ENCODE measurements at regions not wholly inside any gene's neighbourhood (a gene's known extent, or its start where the extent isn't known, plus 50 kb on each side); places are given as distances from the start of the nearest gene placed in this dataset.
"Not testable (repeated sequence)": the region's sequence is repeated elsewhere in the genome, so short reads cannot be mapped to it uniquely, and the experiment has no call there.

DNA sequence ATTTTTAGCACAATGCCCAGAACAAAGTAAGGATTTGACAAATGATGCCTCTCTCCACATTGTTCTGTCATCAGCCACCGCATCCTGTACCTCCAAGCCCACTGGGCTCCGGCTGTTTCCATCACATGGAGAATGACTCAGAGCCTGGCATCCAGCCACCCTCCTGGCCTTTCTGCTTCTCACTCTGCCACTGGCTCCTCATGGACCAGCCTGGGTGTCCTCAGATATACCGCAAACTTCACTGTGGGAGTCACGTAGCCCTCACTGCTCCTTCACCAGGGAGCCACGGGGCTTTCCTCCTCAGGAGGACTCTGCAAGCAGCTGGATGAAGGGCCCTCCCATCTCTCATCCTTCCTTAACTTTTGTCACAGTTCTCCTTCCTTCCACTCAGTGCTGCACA lies 943.0 kb downstream of the TUBA3C start:
- not testable (repeated sequence) for DNase-seq

DNA sequence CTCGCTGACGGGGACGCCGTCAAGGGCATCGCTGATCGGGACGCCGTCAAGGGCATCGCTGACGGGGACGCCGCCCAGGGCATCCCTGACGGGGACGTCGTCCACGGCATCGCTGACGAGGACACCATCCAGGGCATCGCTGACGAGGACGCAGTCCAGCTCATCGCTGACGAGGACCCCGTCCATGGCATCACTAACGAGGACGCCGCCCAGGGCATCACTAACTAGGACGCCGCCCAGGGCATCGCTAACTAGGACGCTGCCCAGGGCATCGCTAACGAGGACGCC lies 945.2 kb downstream of the TUBA3C start:
- DNase-seq = no peak

GRCh38 chr13:18235756-18236527 lies 945.7 kb downstream of the TUBA3C start:
- DNase-seq = no peak

- no peak for DNase-seq
These were observed 946.5 kb downstream of the TUBA3C start for GRCh38 chr13:18235172-18235571.

GRCh38 chr13:18234451-18234850 lies 947.2 kb downstream of the TUBA3C start:
- not testable (repeated sequence) for DNase-seq

- no peak for DNase-seq
These were observed 947.8 kb downstream of the TUBA3C start for GRCh38 chr13:18233783-18234299.

DNA sequence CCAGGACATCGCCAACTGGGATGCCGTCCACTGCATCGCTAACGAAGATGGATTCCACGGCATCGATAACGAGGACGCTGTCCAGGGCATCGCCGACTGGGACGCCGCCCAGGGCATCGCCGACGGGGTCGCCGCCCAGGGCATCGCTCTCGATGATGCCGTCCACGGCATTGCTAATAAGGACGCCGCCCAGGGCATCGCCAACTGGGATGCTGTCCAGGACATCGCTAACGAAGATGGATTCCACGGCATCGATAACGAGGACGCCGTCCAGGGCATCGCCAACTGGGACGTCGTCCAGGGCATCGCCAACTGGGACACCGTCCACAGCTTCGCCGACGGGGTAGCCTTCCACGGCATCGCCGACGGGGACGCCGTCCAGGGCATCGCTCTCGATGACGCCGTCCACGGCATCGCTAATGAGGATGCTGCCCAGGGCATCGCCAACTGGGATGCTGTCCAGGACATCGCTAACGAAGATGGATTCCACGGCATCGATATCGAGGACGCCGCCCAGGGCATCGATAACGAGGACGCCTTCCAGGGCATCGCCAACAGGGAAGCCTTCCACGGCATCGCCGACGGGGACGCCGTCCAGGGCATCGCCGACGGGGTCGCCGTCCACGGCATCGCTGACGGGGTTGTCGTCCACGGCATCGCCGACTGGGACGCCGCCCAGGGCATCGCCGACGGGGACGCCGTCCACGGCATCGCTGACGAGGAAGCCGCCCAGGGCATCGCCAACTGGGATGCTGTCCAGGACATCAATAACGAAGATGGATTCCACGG lies 948.4 kb downstream of the TUBA3C start:
- DNase-seq = no peak

GRCh38 chr13:18232298-18232993 lies 949.2 kb downstream of the TUBA3C start:
- no peak for DNase-seq

DNA sequence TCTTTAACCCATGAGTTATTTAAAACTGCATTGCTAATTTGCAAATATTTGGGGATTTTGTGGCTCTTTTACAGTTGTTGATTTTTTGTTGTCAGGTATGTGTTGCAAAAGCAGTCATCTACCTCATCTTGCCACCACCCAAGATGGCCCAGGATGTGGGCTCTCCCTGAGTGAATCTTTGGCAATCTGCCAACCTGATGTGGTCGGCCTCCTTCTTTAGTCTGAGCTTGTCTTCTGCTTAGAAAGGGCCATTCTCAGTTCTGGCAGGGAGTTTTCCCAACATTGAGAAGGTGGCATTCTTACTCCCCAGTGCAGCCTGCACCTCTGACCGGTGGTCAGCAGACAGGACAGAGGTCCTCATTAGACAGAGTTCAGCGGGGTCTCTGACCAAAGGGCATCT lies 957.2 kb downstream of the TUBA3C start:
- DNase-seq = not testable (repeated sequence)

DNA sequence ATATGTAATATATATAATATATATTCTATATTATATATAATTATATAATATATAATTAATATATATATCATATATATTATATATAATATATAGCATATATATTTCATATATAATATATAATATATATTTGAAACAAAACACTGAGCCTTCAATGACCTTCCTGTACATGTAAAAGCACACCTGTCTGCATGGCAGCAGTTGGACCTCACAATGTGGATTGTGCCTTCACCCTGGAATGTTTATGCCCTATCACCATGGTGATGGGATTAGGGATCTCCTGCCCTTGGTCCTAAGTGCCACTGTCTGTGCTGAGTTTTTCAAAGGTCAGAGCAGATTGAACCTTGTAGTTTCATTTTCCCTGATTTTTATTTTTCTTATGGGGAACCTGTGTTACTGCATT lies 966.9 kb downstream of the TUBA3C start:
- not testable (repeated sequence) for DNase-seq

DNA sequence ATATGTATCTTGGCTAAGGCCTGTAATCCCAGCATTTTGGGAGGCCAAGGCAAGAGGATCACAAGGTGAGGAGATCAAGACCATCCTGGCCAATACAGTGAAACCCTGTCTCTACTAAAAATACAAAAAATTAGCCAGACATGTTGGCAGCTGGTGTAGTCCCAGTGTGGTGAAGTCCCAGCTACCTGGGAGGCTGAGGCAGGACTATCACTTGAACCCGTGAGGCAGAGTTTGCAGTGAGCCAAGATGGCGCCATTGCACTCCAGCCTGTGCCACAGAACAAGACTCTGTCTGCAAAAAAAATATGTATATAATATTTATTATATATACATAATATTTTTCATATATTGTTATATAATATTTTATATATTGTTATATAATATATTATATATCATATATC lies 968.1 kb downstream of the TUBA3C start:
- DNase-seq = not testable (repeated sequence)

GRCh38 chr13:18212873-18213272 lies 968.8 kb downstream of the TUBA3C start:
- DNase-seq = no peak

DNA sequence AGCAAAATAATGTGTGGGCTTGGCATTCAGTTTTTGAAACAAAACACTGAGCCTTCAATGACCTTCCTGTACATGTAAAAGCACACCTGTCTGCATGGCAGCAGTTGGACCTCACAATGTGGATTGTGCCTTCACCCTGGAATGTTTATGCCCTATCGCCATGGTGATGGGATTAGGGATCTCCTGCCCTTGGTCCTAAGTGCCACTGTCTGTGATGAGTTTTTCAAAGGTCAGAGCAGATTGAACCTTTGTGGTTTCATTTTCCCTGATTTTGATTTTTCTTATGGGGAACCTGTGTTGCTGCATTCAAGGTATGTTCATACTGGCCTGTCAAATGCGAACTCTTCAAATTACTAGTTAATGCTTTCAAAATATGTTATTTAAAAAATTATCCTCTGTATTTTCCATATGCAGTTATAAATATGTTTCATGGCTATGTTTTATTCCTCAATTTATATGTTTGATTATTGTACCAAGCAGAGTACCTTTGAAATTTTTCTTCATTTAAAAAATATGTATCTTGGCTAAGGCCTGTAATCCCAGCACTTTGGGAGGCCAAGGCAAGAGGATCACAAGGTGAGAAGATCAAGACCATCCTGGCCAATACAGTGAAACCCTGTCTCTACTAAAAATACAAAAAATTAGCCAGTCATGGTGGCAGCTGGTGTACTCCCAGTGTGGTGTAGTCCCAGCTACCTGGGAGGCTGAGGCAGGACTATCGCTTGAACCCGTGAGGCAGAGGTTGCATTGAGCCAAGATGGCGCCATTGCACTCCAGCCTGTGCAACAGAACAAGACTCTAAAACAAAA lies 969.7 kb downstream of the TUBA3C start:
- DNase-seq = peak; percentile 34

- not testable (repeated sequence) for DNase-seq
These were observed 976.9 kb downstream of the TUBA3C start for GRCh38 chr13:18204614-18205178.

GRCh38 chr13:18195365-18195678 lies 986.3 kb downstream of the TUBA3C start:
- not testable (repeated sequence) for DNase-seq

DNA sequence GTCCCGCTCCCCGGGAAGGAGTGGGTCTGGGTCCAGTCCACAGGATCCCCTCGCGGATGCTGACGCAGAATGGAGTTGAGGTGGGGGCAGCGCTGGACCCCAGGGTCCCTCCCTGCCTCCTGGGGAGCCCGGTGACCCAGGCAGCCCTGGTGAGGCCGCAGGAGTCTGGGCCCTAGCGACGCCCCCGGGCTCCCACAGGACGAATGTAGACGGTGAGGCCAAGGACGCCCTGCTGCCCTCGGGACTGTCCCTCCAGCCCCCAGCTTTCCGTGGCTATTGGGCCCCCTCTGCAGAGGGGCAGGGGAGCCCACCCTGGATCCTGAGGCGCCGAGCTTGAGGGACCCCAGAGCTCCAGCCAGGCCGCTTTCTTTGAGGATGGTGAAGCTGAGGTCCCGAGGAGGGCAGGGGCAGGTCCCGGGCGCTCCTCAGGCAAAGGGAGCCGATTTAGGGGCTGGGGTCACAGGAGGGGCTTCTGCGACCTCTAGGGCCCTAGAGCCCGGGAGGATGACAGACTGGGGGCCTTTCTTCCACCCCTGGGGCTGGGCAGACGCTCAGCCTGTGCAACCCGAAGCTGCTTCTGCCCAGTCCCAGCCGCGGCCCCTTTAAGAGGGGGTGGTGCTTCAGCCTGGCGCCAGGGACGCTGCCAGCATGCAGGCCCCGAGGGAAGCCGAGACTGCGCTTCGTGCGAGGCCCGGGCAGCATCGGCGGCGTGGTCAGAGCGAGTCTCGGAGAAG lies 986.8 kb downstream of the TUBA3C start:
- not testable (repeated sequence) for DNase-seq

GRCh38 chr13:18194104-18194503 lies 987.5 kb downstream of the TUBA3C start:
- not testable (repeated sequence) for DNase-seq
